ENCODE measurements at regions not wholly inside any gene's neighbourhood (a gene's known extent, or its start where the extent isn't known, plus 50 kb on each side); places are given as distances from the start of the nearest gene placed in this dataset.
A peak's percentile ranks its signal among the peaks of the same experiment; 100 is the strongest.
"Not testable (repeated sequence)": the region's sequence is repeated elsewhere in the genome, so short reads cannot be mapped to it uniquely, and the experiment has no call there.

GRCh38 chr4:85200106-85200505 lies 233.6 kb upstream of the WDFY3 start:
- no peak for FAIRE-seq
- H3K36me3 ChIP-seq (ENCODE audit: control insufficient read depth, insufficient read depth, low read length) = no peaks in the 10 kb centered on the region

DNA sequence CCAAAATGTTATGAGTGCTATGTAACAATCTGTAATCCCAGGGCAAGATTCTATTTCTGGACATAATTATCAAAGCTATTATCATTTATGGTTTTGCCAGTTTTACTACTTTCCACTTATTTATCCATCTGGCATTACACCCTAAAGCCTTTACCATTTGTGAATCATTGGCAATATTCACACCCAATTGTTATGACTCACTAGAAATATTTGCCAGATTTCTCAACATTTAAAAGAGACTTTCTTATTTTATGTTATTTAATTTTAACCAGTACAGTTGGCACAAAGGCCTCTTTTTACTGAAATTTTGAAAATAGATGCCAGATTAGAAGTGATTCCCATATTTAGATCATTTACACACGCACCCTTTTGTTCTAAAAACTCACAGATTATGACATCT lies 242.7 kb upstream of the WDFY3 start:
- Histone ChIP-seq H3K4me3 (ENCODE audit: low read depth, low read length) (no peak overlapping the region), H3K36me3 (ENCODE audit: control insufficient read depth, insufficient read depth, low read length) (no peaks in the 10 kb centered on the region), H3K27me3 (ENCODE audit: control insufficient read depth, insufficient read depth, low read length) (no peaks in the 10 kb centered on the region)
- peak; percentile 93 for DNase-seq (ENCODE audit: low read depth)
- FAIRE-seq = no peak
- TF ChIP-seq, protein P1, sequence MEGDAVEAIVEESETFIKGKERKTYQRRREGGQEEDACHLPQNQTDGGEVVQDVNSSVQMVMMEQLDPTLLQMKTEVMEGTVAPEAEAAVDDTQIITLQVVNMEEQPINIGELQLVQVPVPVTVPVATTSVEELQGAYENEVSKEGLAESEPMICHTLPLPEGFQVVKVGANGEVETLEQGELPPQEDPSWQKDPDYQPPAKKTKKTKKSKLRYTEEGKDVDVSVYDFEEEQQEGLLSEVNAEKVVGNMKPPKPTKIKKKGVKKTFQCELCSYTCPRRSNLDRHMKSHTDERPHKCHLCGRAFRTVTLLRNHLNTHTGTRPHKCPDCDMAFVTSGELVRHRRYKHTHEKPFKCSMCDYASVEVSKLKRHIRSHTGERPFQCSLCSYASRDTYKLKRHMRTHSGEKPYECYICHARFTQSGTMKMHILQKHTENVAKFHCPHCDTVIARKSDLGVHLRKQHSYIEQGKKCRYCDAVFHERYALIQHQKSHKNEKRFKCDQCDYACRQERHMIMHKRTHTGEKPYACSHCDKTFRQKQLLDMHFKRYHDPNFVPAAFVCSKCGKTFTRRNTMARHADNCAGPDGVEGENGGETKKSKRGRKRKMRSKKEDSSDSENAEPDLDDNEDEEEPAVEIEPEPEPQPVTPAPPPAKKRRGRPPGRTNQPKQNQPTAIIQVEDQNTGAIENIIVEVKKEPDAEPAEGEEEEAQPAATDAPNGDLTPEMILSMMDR (IDR thresholded peaks at IDR 0.05; ENCODE audit: insufficient read depth, low read length, severe bottlenecking) = no peak

More at GRCh38 chr4:85200106-85200505, 233.6 kb upstream of the WDFY3 start:
- TF ChIP-seq, protein P1 (IDR thresholded peaks at IDR 0.05; ENCODE audit: insufficient read depth, low read length, severe bottlenecking) = no peak
- peak; percentile 65 for DNase-seq (ENCODE audit: low read depth)
- H3K4me3 ChIP-seq (ENCODE audit: low read depth, low read length) = no peak overlapping the region
- no peaks in the 10 kb centered on the region for H3K27me3 ChIP-seq (ENCODE audit: control insufficient read depth, insufficient read depth, low read length)

DNA sequence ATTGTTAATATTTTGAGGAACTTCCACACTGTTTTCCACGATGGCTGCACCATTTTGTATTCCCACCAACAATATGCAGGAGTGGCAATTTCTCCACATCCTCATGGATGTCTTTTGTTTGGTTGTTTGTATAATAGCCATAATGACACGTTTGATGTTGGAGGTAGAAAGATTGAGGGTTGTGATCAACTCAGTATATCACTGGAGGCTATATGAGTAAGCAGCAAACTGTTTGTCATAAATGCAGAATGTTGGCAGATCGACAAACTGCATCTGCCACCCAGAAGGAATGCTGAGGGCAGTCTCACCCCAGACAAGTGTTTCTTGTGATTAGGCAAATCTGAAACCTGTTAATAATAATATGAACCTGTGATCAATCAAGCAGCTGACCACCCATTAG lies 243.9 kb upstream of the WDFY3 start:
- peak; percentile 94 for DNase-seq (ENCODE audit: low read depth)
- peak; percentile 98 for FAIRE-seq
- Histone ChIP-seq H3K27me3 (ENCODE audit: control insufficient read depth, insufficient read depth, low read length) (no peaks in the 10 kb centered on the region), H3K4me3 (ENCODE audit: low read depth, low read length) (no peak overlapping the region), H3K36me3 (ENCODE audit: control insufficient read depth, insufficient read depth, low read length) (no peaks in the 10 kb centered on the region)
- TF ChIP-seq, protein P1 (IDR thresholded peaks at IDR 0.05; ENCODE audit: insufficient read depth, low read length, severe bottlenecking) = no peak

GRCh38 chr4:85216571-85216970 lies 250.1 kb upstream of the WDFY3 start:
- H3K36me3 ChIP-seq (ENCODE audit: control insufficient read depth, insufficient read depth, low read length); FAIRE-seq; H3K4me3 ChIP-seq (ENCODE audit: low read depth, low read length); DNase-seq (ENCODE audit: low read depth); H3K27me3 ChIP-seq (ENCODE audit: control insufficient read depth, insufficient read depth, low read length): not testable (repeated sequence)

GRCh38 chr4:85218756-85219155 lies 252.3 kb upstream of the WDFY3 start:
- H3K36me3 ChIP-seq (ENCODE audit: control insufficient read depth, insufficient read depth, low read length) = no peaks in the 10 kb centered on the region
- no peak overlapping the region for H3K4me3 ChIP-seq (ENCODE audit: low read depth, low read length)
- DNase-seq (ENCODE audit: low read depth) (no peak), FAIRE-seq (no peak)
- peaks cover 2% of the 10 kb centered on the region for H3K27me3 ChIP-seq (ENCODE audit: control insufficient read depth, insufficient read depth, low read length)
- TF ChIP-seq, protein P1 (IDR thresholded peaks at IDR 0.05; ENCODE audit: insufficient read depth, low read length, severe bottlenecking) = no peak

DNA sequence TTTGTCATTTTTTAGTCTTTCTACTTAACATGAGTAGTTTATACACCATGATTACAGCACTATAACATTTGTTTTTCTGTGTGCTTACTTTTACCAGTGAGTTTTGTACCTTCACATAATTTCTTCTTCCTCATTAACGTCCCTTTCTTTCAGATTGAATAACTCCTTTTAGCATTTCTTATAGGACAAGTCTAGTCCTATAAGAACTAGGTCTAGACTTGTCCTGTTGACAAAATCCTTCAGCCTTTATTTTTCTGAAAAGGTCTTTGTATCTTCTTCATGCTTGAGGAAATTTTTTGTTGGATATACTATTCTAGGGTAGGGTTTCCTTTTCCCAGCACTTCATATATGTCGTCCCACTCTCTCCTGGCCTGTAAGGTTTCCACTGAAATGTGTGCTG lies 253.3 kb upstream of the ARHGAP24 start:
- FAIRE-seq = no peak
- peak; percentile 66 for DNase-seq (ENCODE audit: low read depth)
- Histone ChIP-seq H3K4me3 (ENCODE audit: low read depth, low read length) (no peak overlapping the region), H3K27me3 (ENCODE audit: control insufficient read depth, insufficient read depth, low read length) (peaks cover 2% of the 10 kb centered on the region), H3K36me3 (ENCODE audit: control insufficient read depth, insufficient read depth, low read length) (no peaks in the 10 kb centered on the region)
- TF ChIP-seq, protein P1 (IDR thresholded peaks at IDR 0.05; ENCODE audit: insufficient read depth, low read length, severe bottlenecking) = no peak

All from bronchial epithelial cell (primary cell).